NCI-H1436 (cell line): ENCODE measurements at regions not wholly inside any gene's neighbourhood (a gene's known extent, or its start where the extent isn't known, plus 50 kb on each side); places are given as distances from the start of the nearest gene placed in this dataset.

ENCODE experiments used
- DNase-seq: peaks from one replicate; lab custom pipeline; 2025; lab: John Stamatoyannopoulos, UW

DNA sequence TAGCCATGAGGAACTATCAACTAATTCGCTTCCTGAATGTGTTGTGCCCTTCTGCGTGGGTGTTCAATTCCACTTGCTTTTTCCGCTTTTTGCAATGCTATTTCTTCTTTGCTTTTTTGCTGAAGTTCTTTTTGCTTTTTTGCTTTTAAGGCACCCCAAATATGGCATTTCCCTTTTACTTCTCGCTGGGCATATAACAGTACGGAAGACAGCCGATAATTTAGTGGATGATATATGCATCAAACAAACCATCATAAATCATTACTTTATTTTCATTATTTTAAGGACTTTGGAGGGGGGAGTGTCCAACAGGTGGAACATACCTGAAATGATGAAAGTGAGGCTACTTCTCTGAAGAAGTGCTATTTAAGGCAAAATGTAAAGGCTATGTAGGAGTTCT, 277.0 kb upstream of the MTPN start:
- DNase-seq: no peak

DNA sequence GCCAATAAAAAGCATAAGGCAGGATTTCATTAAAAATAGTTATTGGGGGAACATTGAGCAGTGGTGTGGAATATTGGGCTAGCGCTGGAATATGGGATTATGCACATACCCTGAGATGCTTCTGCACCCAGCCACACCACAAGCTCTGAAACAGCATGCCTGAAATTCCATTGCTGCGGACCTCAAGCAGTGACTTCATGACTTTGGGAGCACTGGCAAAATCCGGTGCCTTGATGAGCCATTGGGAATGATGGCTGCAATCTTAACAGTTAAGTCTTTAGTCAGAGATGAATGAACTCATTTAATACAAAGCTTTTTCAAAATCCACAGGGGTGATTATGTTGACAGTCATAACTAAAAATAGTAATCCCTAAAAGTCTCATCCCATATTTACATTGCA, 274.7 kb upstream of the MTPN start:
- no peak for DNase-seq

DNA sequence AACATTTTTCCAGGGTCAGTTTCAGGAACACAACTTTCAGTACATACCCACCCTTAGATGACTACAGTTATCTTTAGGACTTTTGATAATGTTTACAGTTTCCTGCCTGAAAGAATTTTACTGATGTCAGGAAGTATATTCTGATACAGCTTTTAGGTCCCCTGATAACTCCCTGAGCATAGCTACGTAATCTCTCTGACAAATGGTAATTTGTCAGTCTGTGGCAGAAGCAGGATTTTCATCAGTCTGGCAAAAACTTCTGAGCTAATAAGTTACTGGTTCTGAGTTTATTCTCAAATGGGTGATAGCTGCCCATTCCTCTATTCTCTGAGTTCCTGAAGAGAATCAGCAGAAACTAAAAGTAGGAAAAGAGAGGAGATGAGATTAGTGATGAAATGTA, 270.1 kb upstream of the MTPN start:
- no peak for DNase-seq

DNA sequence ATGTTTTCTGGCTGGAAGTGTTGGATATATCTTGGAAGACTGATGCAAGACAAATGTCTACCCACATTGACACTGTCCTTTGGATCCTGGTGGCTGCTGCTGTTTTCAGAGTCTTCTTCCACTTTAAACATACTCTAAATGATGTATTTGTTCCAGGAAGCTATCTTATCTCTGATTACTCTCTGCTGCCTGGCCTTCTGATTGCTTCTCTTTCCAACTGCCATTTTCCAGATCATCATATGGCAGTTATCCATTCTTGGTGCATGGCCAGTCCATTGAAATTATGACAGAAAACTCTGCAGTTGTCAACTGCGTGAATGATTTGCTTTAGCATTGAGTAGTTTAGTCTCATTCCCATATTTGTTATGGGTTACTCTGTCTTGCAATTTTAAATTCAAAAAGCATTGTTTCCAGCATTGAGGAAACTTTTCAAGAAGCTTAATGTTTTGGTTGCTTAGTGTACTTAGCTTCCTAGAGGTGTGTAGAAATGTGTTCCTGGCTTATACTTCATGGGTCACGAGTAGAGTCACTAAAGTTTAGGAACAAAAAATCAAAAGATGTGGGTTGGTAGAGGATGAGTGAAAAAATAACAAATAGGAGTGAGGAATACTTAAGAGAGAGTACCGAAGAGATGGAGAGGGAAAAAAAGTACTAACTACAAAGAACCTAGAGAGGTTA, 268.3 kb upstream of the MTPN start:
- DNase-seq: no peak

DNA sequence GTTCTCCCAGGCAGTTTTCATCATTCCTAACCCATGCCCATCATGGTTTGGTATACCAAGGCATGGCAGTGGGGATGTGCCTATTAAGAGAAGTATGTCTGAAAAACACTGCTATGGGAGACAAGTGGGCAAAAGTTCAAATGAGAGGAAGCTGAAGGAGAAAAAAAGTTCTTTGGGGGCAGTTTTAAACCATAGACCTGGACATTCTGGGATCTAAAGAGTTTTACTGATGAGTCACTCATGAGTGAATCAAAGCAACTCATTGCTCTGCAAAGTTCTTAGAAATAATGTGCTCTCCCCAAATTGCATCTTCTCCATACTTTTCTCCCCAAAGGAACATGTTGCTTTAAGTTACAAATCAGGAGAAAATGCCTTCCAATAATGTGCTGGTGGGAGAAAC, 256.9 kb upstream of the MTPN start:
- no peak for DNase-seq

DNA sequence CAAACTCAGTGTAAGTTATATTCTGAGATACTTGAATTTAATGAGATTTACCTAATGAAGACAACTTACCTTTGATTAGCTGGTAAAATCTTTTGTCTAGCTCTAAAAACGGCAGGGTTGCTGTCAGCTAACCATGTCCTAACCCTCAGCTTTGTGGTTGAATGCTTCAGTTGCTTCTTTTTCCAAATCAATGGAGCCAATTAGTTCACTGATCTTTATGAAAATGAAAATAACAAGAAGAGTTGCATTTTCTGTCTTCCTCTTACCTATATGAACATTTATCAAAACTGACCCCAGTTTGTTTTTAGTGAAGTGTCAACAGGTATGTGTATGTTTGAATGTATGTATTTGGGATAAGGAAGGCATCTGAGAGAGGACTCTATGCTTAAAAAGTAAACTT, 253.1 kb upstream of the MTPN start:
- no peak for DNase-seq

DNA sequence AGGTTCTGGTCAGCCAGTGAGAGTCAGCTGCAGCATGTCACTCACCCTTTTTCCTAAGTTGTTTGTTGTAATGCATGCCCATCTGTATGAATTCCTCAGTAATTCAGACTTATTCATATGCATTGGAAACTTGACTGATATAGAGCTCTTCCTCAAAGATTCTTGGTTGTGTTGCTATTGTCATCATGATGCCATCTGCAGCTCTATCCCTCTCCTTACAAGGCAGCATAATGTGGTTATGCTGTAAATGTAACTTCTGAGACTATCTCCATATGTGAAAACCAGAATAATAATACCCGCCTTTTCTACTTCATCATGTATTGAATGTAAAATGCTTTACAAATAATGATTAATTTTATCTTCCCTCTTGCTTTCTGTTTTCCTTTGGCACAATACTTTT, 252.6 kb upstream of the MTPN start:
- DNase-seq: no peak

DNA sequence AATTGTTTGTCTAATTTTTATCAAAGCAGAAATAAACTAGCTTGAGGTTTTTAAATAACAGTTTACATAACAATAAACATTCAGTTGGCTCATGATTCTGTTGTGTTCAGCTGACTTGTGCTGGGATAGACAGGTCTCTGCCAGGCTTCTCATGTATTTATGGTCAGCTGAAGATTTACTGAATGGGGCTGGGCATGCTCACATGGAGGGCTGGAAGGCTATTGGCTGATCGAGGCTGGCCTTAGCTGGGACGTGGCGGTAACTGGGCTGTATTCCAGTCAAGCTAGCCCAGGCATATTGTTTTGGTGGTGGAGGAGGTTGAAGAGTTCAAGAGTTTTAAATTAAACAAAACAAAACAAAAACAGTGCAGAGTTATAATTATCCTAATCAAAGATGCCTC, 251.0 kb upstream of the MTPN start:
- no peak for DNase-seq

DNA sequence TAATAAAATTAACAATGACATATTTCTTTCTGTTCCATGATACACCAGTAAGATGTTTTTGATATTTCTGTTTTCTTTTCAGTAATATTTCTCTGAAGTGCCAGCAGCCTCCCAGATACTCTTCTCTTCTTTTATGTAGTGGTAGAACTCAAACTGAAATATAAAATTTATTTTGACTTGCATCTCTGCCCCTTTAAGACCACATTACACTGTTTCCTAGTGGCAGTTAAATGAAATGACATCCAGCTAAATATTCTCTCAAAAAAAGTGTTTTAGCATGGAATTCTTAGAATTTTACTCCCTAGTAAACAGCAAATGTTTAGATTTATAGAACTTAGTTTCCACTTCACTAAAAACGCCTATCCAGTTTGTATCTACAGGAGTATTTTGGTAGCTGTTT, 237.2 kb upstream of the MTPN start:
- no peak for DNase-seq

DNA sequence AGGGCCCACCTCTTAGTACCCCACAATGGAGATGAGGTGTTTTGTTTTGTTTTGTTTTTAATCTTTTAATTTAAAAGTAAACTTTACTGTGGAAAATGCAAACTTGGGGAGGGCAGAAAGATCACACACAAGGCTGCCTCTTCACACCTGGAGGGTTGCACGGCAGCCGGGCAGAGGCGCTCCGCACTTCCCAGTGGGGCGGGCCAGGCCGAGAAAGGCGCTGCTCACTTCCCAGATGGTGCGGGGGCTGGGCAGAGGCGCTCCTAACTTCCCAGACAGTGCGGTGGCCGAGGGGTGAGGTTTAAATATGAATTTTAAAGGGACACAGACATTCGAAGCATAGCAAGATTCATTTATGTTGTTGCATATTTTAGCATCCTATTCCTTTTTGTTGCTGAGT, 235.9 kb upstream of the MTPN start:
- DNase-seq: no peak

DNA sequence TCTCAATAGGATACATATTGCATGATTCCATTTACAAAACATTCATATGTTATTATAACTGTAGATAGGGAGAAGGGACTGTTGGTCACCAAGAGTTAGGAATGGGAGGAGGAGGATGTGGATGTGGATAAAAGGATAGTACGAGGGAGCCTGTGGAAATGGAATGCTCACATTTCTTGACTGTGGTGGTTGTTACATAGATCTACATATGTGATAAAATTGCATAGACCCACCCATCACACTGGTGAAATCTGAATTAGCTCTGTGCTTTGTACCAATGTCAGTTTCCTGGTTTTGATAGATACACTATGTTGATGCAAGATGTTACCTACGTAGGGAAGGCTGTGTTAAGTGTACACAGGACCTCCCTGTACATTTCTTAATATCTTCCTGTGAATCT, 233.5 kb upstream of the MTPN start:
- DNase-seq: no peak

DNA sequence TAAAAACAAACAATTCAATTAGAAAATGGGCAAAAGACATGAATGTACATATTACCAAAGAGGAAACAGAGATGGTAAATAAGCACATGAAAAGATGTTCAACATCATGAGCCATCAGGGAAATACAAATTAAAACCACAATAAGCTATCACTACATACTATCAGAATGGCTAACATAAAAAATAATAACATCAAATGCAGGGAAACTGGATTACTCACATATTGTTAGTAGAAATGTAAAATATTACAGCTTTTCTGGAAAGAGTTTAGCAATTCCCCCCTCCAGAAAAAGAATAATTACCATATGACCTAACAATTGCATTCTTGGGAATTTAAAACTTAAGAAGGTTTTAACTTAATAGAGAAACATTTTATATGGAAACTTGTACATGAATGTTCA, 232.9 kb upstream of the MTPN start:
- DNase-seq: no peak

DNA sequence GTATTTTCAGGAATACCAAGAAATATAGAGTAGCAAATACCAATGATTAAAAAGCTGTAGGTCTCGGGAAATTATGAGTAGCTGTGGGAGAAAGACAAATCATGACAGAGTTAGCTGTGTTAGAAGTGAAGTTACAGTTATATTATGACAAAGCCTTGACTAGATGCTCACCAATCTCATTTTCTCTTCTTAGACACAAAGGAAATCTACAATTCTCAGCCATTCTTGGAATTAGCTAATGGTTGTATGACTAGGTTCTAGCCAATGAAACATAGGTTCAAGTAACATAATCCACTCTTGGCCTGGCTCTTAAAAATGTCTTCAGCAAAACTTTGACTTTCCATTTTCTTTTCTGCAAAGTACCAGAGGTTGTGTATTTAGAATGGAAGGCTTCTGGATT, 228.8 kb upstream of the MTPN start:
- no peak for DNase-seq

DNA sequence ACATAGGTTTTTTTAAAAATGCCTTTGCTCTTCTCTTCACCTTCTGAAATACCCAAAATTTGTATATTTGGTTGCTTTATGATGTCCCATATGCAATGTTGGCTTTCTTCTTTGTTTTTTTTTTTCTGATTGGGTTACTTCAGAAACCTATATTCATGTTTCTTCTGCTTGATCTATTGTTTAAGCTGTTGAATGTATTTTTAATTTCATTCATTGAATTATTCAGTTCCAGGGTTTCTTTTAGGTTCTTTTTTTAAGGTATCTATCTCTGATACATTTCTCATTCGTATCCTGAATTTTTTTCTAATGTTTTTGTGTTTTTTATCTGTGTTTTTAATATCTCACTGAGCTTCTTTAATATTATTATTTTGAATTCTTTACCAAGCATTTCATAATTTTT, 221.0 kb upstream of the MTPN start:
- no peak for DNase-seq

DNA sequence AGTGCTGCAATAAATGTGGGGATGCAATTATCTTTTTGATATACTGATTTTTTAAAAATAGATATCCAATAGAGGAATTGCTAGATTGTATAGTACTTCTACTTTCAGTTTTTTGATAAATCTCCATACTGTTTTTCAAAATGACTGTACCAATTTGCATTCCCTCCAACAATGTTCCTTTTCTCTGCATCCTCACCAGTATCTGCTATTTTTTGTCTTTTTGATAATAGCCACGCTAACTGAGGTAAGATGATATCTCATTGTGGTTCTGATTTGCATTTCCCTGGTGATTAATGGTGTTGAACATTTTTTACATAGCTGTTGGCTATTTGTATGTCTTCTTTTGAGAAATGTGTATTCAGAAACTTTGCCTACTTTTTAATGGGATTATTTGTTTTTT, 217.7 kb upstream of the MTPN start:
- DNase-seq: no peak

DNA sequence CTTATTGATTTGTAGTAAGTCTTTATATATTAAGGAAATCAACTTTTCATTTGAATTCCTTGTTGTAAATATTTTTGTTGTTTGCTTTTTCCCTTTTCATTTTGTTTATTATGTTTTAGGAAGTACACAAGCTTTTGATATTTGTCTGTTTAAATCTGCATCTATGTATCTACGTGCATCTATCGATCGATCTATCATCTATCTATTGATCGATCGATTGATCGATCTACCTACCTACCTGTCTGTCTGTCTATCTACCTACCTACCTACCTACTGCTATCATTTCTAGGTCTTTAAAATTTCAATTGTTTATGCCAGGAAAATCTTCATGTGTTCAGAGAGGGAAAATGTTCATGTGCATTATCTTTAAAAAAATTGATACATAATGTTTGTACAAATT, 216.8 kb upstream of the MTPN start:
- DNase-seq: no peak

DNA sequence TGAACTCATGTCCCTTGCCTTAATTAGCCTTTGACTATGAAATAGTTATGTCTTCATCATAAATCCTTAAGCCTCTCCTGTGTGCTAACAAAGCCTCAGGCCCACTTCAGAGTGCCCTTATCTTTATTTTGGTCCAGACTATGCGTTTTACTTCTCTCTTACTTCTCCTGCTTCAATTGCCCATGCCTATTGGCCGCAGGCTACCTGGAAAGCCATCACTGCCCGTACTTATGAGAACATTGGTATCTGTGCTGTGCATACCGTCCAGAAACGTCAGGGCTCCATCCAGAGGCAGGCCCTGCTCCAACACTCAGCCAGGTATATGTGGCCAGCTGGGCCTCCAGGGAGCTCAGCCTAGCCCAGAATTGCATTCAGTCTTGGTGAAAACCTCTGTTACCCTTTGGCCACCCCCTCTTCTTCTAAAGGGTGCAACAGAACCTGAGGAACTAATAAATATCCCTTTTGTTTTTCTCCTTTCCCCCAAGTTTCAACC, 212.4 kb upstream of the MTPN start:
- no peak for DNase-seq

DNA sequence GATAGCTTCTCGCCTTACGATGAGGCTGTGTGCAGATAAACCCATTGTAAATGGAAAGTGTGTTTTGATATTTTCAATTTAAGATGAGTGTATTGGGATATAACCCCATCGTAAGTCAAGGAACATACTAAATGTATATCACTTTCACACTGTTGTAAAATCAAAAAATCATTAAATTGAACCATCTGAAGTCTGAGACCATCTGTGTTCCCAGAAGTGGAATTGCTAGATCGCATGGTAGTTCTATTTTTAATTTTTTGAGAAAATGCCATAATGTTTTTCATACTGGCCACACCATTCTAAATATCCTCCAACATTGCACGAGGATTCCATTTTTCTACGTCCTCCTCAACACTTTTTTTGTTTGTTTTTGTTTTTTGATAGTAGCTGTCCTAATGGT, 209.1 kb upstream of the MTPN start:
- DNase-seq: no peak

DNA sequence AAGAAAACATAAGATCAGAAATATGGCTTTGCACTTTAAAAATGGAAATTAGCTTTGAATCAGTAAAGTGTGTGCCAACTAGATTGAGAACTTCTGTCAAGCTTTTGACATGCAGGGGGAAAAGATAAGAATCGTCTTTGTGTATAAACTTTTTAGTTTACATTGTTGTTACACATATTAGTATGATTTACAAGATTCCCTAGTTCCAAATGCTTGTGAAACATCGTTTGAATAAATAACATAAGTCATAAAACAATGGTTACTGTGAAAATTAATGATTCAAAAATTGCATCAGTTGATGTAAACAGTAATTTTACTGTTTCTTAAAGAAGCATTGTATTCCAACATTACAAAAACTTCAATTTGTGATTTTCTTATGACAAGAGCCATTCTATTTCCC, 207.6 kb upstream of the MTPN start:
- no peak for DNase-seq

DNA sequence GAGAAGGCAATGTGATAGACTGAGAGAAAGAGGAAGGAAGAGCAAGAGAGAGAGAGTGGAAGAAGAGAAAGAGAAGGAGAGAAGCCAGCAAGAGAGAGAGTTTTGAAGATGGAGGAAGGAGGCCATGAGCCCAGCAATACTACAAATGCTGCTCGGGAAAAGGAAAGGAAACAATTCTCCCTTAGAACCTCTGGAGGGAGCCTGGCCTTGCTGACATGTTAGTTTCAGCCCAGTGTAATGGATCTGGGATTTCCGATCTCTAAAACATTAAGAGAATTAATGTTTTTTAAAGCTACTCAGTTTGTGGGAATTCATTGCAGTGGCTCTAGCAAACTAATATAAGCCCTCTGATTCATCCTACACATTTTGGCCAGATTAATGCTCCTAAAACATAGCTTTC, 206.8 kb upstream of the MTPN start:
- no peak for DNase-seq

DNA sequence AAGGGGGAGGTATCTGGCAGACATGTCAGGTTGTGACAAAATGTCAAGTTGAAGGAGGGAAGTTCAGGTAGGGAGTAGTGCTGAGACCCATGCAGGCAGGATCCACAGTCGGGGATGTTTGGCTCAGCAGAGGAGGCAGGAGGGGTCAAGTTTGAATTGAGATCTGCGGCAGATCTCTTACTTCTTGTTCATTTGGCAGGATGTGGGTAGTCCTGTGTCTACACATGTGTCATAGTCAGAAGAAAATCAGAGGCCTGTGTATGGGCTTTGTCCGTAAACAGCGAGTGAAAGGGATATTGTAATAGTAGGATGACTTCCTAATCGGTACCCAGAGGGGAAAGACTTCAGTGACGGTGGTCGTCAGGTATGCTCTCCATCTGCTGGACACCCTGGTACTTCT, 203.8 kb upstream of the MTPN start:
- no peak for DNase-seq

DNA sequence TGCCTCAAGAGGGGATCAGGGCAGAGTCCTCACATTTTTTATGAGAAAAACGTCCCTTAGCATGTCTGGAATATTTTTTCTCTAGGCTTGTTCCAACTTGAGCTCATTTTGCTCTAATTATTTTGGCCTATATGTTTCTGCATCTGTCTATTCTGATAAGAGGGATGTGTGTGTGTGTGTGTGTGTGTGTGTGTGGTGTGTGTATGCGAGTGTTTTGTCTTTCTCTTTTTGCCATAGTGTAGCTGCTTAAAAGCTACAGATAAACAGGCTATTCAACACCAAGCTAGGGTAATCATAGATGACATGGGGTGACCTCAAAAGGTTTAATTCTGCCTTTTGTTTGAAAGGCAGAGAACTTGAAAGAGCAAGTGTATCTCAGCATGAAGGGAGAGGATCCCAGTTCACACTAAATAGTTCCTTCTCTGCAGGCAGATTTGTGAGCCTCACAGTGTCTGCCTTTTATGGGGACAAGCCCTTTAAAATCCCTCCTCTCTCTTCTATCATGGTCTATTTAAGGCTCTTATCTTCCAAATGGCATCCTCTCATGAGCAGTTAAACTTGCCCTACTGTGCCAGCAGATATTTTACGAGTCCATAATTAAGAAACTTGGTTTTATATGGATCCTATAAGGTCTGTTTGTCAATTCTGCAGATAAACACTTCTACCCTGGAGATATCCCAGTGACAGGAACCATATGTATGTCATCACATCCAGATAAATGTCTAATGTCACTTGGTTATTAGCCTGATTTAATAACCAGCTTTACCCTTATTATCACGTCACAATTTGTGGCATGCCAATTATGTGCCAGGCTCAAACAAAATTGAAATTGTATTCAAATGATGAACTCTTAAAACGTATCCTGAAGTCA, 202.9 kb upstream of the MTPN start:
- DNase-seq: no peak

DNA sequence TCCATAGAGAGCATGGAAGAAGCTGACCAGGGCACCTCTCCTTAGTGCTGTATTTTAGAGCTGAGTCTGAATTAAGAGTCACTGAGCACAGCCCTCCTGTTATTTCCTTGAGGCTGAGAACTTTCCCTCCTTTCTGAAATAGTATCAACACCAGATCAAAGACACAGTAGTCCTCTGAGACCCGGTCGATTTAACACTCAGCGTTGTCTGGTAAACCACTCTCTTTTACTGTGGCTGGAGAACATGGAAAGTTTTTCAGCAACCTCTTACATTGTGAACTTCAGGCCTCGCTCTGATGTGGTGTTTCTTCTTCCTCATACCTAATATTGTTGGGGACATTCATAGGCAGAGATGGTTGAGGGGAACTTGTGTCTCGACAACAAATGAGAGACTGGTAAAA, 202.0 kb upstream of the MTPN start:
- no peak for DNase-seq
